ENCODE measurements at regions not wholly inside any gene's neighbourhood (a gene's known extent, or its start where the extent isn't known, plus 50 kb on each side); places are given as distances from the start of the nearest gene placed in this dataset.

DNA sequence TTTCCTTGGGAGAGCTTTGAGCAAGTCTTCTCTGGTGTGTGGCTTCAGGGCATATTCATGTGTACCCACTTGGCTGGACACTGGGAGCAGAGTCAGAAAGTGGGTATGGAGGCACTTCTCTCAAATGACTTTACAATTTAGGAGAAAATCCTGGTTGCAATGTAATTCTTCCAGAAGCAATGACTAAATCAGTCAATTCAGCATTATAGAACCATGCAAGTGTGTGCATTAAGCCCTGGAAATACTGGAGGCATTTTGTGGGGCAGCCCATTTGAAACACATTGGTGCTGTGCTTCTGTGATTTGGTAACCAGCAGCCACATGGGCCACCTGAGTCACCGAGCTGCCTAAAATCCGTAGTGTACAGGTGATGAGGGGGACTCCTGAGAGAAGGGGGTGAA is 94.6 kb upstream of the TAS2R1 start:
- Histone ChIP-seq H3K27me3 (ENCODE audit: control insufficient read depth in 1 of 2, insufficient read depth in 2 of 2, low read length in 1 of 2) (no peaks in the 10 kb centered on the region), H3K9me3 (ENCODE audit: control insufficient read depth, low read length) (peaks cover 2% of the 10 kb centered on the region), H3K36me3 (ENCODE audit: control insufficient read depth in 1 of 2, insufficient read depth in 2 of 2, low read length in 1 of 2) (no peaks in the 10 kb centered on the region), H3K27ac (ENCODE audit: low read depth in 1 of 2, low read length in 2 of 2) (no peak overlapping the region), H3K4me3 (ENCODE audit: low read length in 2 of 2) (no peak overlapping the region), H3K4me1 (ENCODE audit: control insufficient read depth in 1 of 2, insufficient read depth in 2 of 2, low read length in 2 of 2) (no peaks in the 10 kb centered on the region)
- intact Hi-C loops (cut with DNase I) = no loop called here
- WGBS, 2 donors = 96% methylated on average over 2 of the region's 2 CpGs
- DNase-seq = no peak
- ATAC-seq (ENCODE audit: low FRiP score) = no peak

GRCh38 chr5:9722601-9723180 is 92.5 kb upstream of the TAS2R1 start:
- H3K4me1 ChIP-seq (ENCODE audit: control insufficient read depth in 1 of 2, insufficient read depth in 2 of 2, low read length in 2 of 2) = no peaks in the 10 kb centered on the region
- H3K27me3 ChIP-seq (ENCODE audit: control insufficient read depth in 1 of 2, insufficient read depth in 2 of 2, low read length in 1 of 2) = no peaks in the 10 kb centered on the region
- no peak overlapping the region for H3K27ac ChIP-seq (ENCODE audit: low read depth in 1 of 2, low read length in 2 of 2)
- H3K4me3 ChIP-seq (ENCODE audit: low read length in 2 of 2) = no peak overlapping the region
- WGBS, 2 donors = 67 to 72% methylated on average over 4 of the region's 4 CpGs
- peaks cover 2% of the 10 kb centered on the region for H3K9me3 ChIP-seq (ENCODE audit: control insufficient read depth, low read length)
- ATAC-seq (ENCODE audit: low FRiP score) (no peak), DNase-seq (no peak)
- intact Hi-C loops (cut with DNase I) = no loop called here
- H3K36me3 ChIP-seq (ENCODE audit: control insufficient read depth in 1 of 2, insufficient read depth in 2 of 2, low read length in 1 of 2) = no peaks in the 10 kb centered on the region

- 92 to 95% methylated on average over 2 of the region's 2 CpGs for WGBS, 2 donors
- no peak for ATAC-seq (ENCODE audit: low FRiP score)
- intact Hi-C loops (cut with DNase I) = no loop called here
These were observed 91.0 kb upstream of the TAS2R1 start for GRCh38 chr5:9721161-9721560.

GRCh38 chr5:9720361-9720760 is 90.2 kb upstream of the TAS2R1 start:
- no peaks in the 10 kb centered on the region for H3K27me3 ChIP-seq (ENCODE audit: control insufficient read depth in 1 of 2, insufficient read depth in 2 of 2, low read length in 1 of 2)
- ATAC-seq (ENCODE audit: low FRiP score) (no peak), DNase-seq (no peak)
- peaks cover 2% of the 10 kb centered on the region for H3K9me3 ChIP-seq (ENCODE audit: control insufficient read depth, low read length)
- H3K4me3 ChIP-seq (ENCODE audit: low read length in 2 of 2) = no peak overlapping the region
- no peak overlapping the region for H3K27ac ChIP-seq (ENCODE audit: low read depth in 1 of 2, low read length in 2 of 2)
- no peaks in the 10 kb centered on the region for H3K36me3 ChIP-seq (ENCODE audit: control insufficient read depth in 1 of 2, insufficient read depth in 2 of 2, low read length in 1 of 2)
- intact Hi-C loops (cut with DNase I) = no loop called here
- 89 to 90% methylated on average over 5 of the region's 5 CpGs for WGBS, 2 donors
- no peaks in the 10 kb centered on the region for H3K4me1 ChIP-seq (ENCODE audit: control insufficient read depth in 1 of 2, insufficient read depth in 2 of 2, low read length in 2 of 2)

More at GRCh38 chr5:9721161-9721560, 91.0 kb upstream of the TAS2R1 start:
- H3K36me3 ChIP-seq (ENCODE audit: control insufficient read depth in 1 of 2, insufficient read depth in 2 of 2, low read length in 1 of 2) = no peaks in the 10 kb centered on the region
- no peaks in the 10 kb centered on the region for H3K27me3 ChIP-seq (ENCODE audit: control insufficient read depth in 1 of 2, insufficient read depth in 2 of 2, low read length in 1 of 2)
- H3K27ac ChIP-seq (ENCODE audit: low read depth in 1 of 2, low read length in 2 of 2) = no peak overlapping the region
- no peak overlapping the region for H3K4me3 ChIP-seq (ENCODE audit: low read length in 2 of 2)
- peaks cover 2% of the 10 kb centered on the region for H3K9me3 ChIP-seq (ENCODE audit: control insufficient read depth, low read length)
- H3K4me1 ChIP-seq (ENCODE audit: control insufficient read depth in 1 of 2, insufficient read depth in 2 of 2, low read length in 2 of 2) = no peaks in the 10 kb centered on the region
- DNase-seq = no peak

GRCh38 chr5:9716838-9717281 is 86.7 kb upstream of the TAS2R1 start:
- intact Hi-C loops (cut with DNase I) = no loop called here
- Histone ChIP-seq H3K27ac (ENCODE audit: low read depth in 1 of 2, low read length in 2 of 2) (no peak overlapping the region), H3K4me1 (ENCODE audit: control insufficient read depth in 1 of 2, insufficient read depth in 2 of 2, low read length in 2 of 2) (no peaks in the 10 kb centered on the region), H3K4me3 (ENCODE audit: low read length in 2 of 2) (no peak overlapping the region), H3K9me3 (ENCODE audit: control insufficient read depth, low read length) (peaks cover 2% of the 10 kb centered on the region), H3K27me3 (ENCODE audit: control insufficient read depth in 1 of 2, insufficient read depth in 2 of 2, low read length in 1 of 2) (no peaks in the 10 kb centered on the region), H3K36me3 (ENCODE audit: control insufficient read depth in 1 of 2, insufficient read depth in 2 of 2, low read length in 1 of 2) (no peaks in the 10 kb centered on the region)
- DNase-seq (no peak), ATAC-seq (ENCODE audit: low FRiP score) (no peak)
- 44 to 46% methylated on average over 5 of the region's 5 CpGs for WGBS, 2 donors

- intact Hi-C loops (cut with DNase I) = no loop called here
- Histone ChIP-seq H3K36me3 (ENCODE audit: control insufficient read depth in 1 of 2, insufficient read depth in 2 of 2, low read length in 1 of 2) (no peaks in the 10 kb centered on the region), H3K4me3 (ENCODE audit: low read length in 2 of 2) (no peak overlapping the region), H3K27me3 (ENCODE audit: control insufficient read depth in 1 of 2, insufficient read depth in 2 of 2, low read length in 1 of 2) (no peaks in the 10 kb centered on the region), H3K9me3 (ENCODE audit: control insufficient read depth, low read length) (peaks cover 2% of the 10 kb centered on the region), H3K4me1 (ENCODE audit: control insufficient read depth in 1 of 2, insufficient read depth in 2 of 2, low read length in 2 of 2) (no peaks in the 10 kb centered on the region), H3K27ac (ENCODE audit: low read depth in 1 of 2, low read length in 2 of 2) (no peak overlapping the region)
- ATAC-seq (ENCODE audit: low FRiP score) (no peak), DNase-seq (no peak)
- 32 to 41% methylated on average over 5 of the region's 5 CpGs for WGBS, 2 donors
These were observed 85.8 kb upstream of the TAS2R1 start for GRCh38 chr5:9715891-9716335.

DNA sequence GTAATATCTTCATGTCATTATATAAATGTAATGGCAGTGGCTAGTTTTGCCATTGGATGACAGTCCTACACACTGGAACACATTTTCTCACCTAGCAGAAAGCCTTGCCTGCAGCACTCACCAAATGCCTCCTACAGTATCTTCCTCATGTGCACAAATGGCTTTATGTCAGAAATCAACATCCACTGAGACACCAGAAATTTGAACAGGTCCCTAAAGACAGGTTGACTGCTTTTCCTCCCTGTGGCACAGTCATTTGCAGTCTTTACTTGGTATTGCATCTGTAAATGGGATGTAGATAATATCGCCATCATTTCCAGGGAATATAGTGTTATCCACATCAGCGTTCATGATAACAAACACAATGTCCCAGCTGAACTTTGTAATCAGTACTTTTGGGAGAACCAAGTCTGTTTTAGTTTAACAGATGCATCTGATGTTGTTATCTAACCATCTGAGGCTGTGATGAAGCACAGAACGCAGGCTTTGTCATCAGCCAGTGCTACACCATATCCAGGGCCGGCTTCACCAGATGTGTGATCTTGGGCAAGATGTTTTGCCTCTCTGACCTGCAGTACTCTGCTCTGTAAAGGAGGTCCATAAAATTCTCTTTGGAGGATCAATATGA is 83.9 kb upstream of the TAS2R1 start:
- DNase-seq (no peak), ATAC-seq (ENCODE audit: low FRiP score) (no peak)
- intact Hi-C loops (cut with DNase I) = no loop called here
- 91 to 92% methylated on average over 4 of the region's 4 CpGs for WGBS, 2 donors
- Histone ChIP-seq H3K36me3 (ENCODE audit: control insufficient read depth in 1 of 2, insufficient read depth in 2 of 2, low read length in 1 of 2) (no peaks in the 10 kb centered on the region), H3K9me3 (ENCODE audit: control insufficient read depth, low read length) (no peaks in the 10 kb centered on the region), H3K4me1 (ENCODE audit: control insufficient read depth in 1 of 2, insufficient read depth in 2 of 2, low read length in 2 of 2) (no peaks in the 10 kb centered on the region), H3K27me3 (ENCODE audit: control insufficient read depth in 1 of 2, insufficient read depth in 2 of 2, low read length in 1 of 2) (no peaks in the 10 kb centered on the region), H3K4me3 (ENCODE audit: low read length in 2 of 2) (no peak overlapping the region), H3K27ac (ENCODE audit: low read depth in 1 of 2, low read length in 2 of 2) (no peak overlapping the region)

DNA sequence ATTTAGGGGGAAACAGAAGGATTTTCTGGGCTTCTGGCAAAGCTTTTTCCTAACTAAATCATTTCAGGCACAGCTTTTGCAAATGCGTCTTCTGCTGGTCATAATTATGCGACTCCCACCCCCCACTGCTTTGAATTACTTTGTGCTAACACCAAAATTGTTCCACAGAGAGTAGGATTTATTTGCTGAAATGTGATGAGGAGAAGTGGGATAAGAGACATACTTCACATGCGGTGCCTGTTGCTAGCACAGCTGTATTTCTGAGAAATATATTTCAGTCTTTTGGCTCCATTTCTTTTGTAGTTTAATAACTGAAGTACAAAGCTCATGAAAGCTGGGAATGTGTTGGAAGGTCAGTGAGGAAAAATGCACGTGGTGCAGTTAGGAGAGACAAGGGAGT is 83.2 kb upstream of the TAS2R1 start:
- H3K27me3 ChIP-seq (ENCODE audit: control insufficient read depth in 1 of 2, insufficient read depth in 2 of 2, low read length in 1 of 2) = no peaks in the 10 kb centered on the region
- no peak for ATAC-seq (ENCODE audit: low FRiP score)
- no peaks in the 10 kb centered on the region for H3K36me3 ChIP-seq (ENCODE audit: control insufficient read depth in 1 of 2, insufficient read depth in 2 of 2, low read length in 1 of 2)
- WGBS, 2 donors = 23 to 26% methylated on average over 4 of the region's 4 CpGs
- no peak for DNase-seq
- no peaks in the 10 kb centered on the region for H3K4me1 ChIP-seq (ENCODE audit: control insufficient read depth in 1 of 2, insufficient read depth in 2 of 2, low read length in 2 of 2)
- intact Hi-C loops (cut with DNase I) = no loop called here
- H3K27ac ChIP-seq (ENCODE audit: low read depth in 1 of 2, low read length in 2 of 2) = no peak overlapping the region
- H3K9me3 ChIP-seq (ENCODE audit: control insufficient read depth, low read length) = no peaks in the 10 kb centered on the region
- H3K4me3 ChIP-seq (ENCODE audit: low read length in 2 of 2) = no peak overlapping the region

- H3K36me3 ChIP-seq (ENCODE audit: control insufficient read depth in 1 of 2, insufficient read depth in 2 of 2, low read length in 1 of 2) = no peaks in the 10 kb centered on the region
- intact Hi-C loops (cut with DNase I) = no loop called here
- H3K9me3 ChIP-seq (ENCODE audit: control insufficient read depth, low read length) = no peaks in the 10 kb centered on the region
- no peaks in the 10 kb centered on the region for H3K27me3 ChIP-seq (ENCODE audit: control insufficient read depth in 1 of 2, insufficient read depth in 2 of 2, low read length in 1 of 2)
- no peak overlapping the region for H3K27ac ChIP-seq (ENCODE audit: low read depth in 1 of 2, low read length in 2 of 2)
- ATAC-seq (ENCODE audit: low FRiP score) (no peak), DNase-seq (no peak)
- WGBS, 2 donors = 44 to 50% methylated on average over 8 of the region's 8 CpGs
- H3K4me1 ChIP-seq (ENCODE audit: control insufficient read depth in 1 of 2, insufficient read depth in 2 of 2, low read length in 2 of 2) = no peaks in the 10 kb centered on the region
- no peak overlapping the region for H3K4me3 ChIP-seq (ENCODE audit: low read length in 2 of 2)
These were observed 82.8 kb upstream of the TAS2R1 start for GRCh38 chr5:9712911-9713310.

All from aorta (tissue), 5 donors.